Smooth muscle cell of the brain vasculature (primary cell): ENCODE measurements at regions not wholly inside any gene's neighbourhood (a gene's known extent, or its start where the extent isn't known, plus 50 kb on each side); places are given as distances from the start of the nearest gene placed in this dataset.

Experiments
- DNase-seq: peaks from one replicate; pipeline ENCODE4 v3.0.0-alpha.2; 2012; ENCODE audit warnings: low read depth, low spot score

DNA sequence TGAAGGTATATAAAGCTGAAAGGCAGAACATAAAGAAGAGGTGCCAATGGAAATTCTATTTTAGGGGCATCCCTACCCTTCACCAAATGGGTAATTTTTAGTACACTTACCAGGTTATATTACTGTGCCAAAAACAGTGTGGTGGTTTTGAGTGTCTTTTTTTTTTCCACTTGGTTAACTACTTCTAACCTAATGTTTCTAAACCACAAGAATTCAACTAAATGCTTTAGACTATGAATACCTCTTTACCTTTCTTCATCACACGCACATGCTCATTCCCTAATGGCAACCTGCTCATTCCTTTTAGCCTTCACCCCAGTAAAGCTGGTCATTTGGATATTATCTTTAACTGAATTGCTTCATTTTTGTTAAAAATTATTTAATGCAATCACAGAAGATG lies 215.6 kb downstream of the PIK3R1 start:
- no peak for DNase-seq

DNA sequence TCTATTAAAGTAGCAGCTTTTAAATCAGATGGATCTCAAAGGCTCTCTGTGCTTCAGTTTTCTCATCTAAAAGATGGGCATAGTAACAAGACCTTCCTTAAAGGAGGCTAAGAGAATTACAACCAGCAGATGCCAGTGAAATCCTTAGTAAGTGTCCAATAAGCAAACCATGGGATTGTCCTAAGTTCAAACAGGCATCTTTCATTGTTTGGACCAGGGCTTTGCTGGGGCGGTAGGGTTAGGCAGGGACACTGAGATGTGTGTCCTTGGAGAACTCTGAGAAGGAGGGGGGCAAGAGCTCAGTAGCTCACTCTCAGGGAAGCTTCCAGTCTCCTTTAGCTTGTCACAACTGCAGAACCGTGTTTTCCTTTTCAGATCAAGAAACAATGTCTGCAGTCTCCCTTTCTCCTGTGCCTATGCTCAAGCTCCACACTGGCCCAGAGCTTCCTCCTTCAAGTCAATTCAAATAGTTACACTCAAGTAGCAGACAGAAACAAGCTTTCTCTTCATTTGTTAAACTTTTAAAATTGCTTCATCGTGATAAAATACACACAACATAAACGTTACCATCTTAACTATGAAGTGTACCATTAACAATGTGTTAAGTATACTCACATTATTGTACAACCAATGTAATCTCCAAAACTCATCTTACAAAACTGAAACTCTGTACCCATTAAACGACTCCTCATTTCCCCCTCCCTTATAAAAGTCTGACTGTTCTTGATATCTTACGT lies 216.2 kb downstream of the PIK3R1 start:
- DNase-seq, result no peak

DNA sequence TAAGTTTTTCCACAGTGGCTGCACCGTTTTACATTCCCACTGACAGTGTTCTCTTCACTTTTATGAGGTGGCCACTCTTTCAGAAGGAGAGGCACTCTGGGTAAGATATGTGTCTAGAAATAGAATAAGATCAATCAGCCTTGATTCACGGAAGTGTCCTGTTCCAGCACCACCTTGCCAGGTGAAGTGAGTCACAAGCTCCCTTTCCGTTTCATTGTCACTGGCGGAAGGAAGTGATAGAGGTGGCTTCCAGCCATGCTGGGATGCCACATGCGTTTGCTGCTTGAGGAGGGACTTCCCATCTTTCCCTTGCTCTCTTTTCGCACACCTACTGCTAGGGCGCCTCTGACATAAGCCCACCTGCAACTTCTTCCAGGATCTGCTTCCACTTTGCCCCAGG lies 217.1 kb downstream of the PIK3R1 start:
- no peak for DNase-seq

DNA sequence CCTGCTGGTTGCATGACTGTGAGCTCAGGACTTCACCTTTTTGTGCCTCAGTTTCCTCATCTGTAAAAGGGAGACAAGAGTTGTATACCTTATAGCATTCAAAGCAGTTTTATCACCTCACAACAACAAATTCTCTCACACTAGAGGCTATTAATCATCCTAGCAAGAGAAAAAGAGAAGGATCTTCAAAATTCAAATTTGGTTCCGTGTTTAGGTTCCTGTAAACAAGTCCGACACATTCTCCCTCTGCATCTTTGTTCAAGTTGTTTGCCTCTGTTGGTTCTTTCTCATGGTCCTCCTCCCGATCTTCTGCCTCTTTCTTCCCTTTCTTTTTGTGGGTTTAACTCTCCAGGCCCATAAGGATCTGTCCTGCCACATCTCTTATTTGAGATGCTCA lies 218.0 kb downstream of the PIK3R1 start:
- DNase-seq, result no peak

DNA sequence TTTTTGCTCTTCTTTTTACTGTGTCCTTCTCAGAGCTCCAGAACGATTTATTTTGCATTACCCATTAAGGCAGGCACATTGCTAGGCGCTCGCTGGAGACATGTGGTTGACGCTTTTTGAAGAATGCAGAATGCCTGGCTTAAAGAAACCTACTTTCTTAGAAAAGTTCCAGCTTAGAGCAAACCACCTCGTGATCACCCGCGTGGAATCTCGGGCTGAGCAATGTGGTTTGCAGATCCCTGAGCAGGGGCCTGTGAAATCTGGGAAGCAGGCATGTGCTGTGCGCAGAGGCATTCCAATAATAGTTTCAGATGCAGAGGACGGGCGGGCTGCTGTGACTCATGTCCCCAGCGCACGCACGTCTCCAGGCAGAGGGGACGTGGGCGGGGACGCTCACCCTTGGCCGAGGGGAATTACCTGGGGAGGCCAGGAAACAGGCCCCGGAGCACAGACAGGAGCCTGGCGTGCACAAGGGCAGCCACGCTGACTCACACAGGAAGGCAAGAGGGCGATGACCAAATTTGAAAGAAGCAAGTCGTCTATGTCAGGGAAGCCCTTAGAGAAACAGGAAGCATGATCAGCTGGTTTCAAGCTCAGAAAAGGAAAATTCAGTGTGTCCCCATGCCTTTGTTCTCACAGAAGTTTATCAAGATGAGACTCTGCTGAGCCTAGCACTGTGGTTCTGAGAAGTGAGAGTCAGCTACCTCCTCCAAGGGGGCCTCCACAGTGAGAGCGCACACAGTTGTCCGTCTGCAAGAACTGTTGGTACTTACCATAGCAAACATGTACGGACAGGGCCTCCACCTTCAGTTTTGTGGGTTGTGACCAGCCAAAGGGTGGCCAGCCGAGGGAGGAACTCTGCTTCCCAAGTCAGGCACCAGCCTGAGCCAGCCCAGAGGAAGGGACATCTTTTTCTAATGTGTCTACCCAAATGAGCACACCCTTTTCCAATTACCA lies 218.6 kb downstream of the PIK3R1 start:
- DNase-seq, result peak; percentile 49

DNA sequence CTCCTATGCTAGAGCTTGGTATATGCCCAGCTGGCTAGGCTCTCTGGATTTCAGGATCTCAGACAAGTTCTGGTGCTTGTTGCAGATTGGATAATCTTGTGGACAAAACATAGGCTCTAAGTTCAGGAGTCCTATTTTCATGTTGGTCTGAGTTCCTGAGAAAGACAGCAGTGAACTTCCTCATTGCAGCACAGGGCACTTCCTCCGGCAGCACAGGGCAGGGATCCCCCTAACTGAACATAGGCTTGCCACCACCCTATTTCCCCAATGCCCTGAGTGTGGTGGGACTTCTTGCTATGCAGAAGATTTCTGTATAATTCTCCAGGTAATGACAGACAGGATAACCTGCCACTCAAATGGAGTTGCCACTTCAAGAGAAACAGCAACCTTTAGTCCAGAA lies 220.1 kb downstream of the PIK3R1 start:
- no peak for DNase-seq

- DNase-seq, result no peak
These were observed 221.3 kb downstream of the PIK3R1 start for GRCh38 chr5:68436686-68437520.

GRCh38 chr5:68438876-68439275 lies 223.3 kb downstream of the PIK3R1 start:
- no peak for DNase-seq

DNA sequence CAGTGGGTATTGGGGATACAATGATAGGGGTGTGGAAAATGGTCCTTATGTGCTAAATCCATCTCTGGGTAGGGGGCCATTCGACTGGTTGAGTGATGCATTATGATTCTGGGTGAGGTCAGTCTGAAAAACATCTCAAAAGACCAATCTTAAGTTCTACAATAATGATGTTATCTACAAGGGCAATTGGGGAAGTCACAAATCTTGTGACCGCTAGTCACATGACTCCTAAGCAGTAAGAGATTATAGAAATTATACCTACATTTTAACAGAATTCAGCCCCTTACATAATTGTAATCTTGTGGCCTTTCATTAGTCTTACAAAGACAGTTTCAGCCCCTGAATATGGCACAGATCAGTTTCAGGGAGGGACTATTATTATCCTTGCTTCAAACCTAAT lies 224.7 kb downstream of the PIK3R1 start:
- no peak for DNase-seq

DNA sequence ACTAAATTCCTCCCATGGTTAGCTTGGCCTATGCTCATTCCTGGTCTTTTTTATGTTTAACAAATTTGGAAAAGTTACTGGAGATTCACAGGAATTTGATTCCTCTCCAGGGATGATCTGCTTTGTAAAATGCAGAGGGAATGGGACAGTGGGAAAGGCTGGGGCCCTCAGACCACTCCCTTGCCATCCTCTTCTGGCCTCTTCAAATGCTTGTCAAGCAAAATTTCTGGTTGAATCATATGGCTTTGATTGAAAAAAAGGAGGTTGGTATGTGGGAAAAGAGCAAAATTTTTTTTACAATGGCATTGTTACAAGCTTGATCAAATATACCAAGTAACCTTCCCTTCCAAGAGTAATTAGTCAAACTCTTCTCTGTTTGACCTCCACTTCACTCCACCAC lies 225.1 kb downstream of the PIK3R1 start:
- no peak for DNase-seq

- no peak for DNase-seq
These were observed 225.9 kb downstream of the PIK3R1 start for GRCh38 chr5:68441309-68442073.

- no peak for DNase-seq
These were observed 227.5 kb downstream of the PIK3R1 start for GRCh38 chr5:68443091-68443490.

DNA sequence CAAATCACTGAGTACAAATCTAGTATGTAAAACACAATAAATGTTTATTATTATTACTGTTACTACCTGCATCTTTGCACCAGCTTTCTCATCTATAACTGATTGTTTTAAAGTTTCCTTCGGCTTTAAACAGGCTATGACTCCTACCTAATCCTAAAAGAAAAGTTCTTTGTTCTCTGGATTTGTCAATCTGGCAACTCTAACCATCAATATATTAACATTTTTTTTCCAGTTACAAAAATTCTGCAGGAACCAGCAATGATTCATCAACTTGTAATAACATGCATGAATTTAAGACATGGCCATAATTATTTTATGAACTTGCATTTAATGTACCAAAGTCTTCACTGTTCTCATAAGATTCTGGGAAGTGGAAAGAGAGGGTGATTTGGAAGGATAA lies 228.5 kb downstream of the PIK3R1 start:
- no peak for DNase-seq

- no peak for DNase-seq
These were observed 229.3 kb downstream of the PIK3R1 start for GRCh38 chr5:68444833-68445232.

GRCh38 chr5:68445257-68446069 lies 229.9 kb downstream of the PIK3R1 start:
- no peak for DNase-seq

GRCh38 chr5:68446070-68446357 lies 230.5 kb downstream of the PIK3R1 start:
- DNase-seq, result no peak

DNA sequence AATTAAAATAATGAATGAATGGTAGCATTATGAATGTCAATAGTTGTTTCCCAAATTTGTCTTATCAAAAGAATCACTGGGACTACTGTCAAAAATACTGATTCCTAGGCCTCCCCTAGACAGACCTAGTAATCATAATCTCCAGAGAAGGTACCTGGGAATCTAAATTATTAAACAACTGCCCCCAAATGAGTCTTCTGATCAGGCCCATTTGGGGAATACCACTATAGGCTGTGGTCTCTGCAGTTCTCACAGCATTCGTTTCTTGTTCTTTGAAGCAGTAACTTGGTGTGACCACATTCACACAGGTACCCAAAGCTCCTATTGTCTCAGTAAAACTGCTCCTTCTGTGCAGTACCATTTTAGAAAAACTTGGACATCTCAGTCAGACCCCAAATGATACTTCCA lies 230.9 kb downstream of the PIK3R1 start:
- no peak for DNase-seq

- DNase-seq, result no peak
These were observed 231.8 kb downstream of the PIK3R1 start for GRCh38 chr5:68447136-68447929.

DNA sequence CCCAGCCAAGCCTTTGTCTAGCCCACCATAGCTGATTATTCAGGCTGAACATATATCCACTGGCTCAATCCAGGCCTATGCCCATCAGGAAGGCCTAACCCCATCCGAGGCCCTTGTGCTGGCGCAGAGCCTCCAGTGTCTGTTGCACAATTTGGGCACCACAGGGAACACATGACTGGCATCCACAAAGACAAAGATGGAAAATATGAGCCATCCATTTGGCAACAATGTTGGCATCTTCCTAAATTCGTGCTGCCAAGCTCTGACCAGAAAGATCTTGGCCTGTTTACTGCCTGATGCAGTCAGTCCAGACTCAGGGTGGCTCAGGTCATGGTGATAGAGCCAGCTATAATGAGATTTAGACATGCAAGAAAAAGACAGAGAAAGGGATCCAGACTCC lies 233.8 kb downstream of the PIK3R1 start:
- no peak for DNase-seq
